Smooth muscle cell (in vitro differentiated cells): ENCODE measurements at regions not wholly inside any gene's neighbourhood (a gene's known extent, or its start where the extent isn't known, plus 50 kb on each side); places are given as distances from the start of the nearest gene placed in this dataset.

Experiments
- DNase-seq: peaks from one replicate; lab custom pipeline; 2025; ENCODE audit not compliant: unreplicated experiment; lab: John Stamatoyannopoulos, UW
- H2AFZ ChIP-seq: fragments of 200-600 bp; sonication (generic); 2 replicates; pipeline ENCODE4 v1.6.0; 2016; ENCODE audit warnings: antibody characterized with exemption, low read depth, mild to moderate bottlenecking
- H3F3A ChIP-seq: fragments of 200-600 bp; sonication (generic); 2 replicates; pipeline ENCODE4 v1.6.0; 2017; ENCODE audit warnings: antibody characterized with exemption, low read depth
- H3K27ac ChIP-seq: fragments of 200-600 bp; sonication (generic); 2 replicates; pipeline ENCODE4 v1.5.1; 2016; ENCODE audit warnings: low read depth, mild to moderate bottlenecking
- H3K27me3 ChIP-seq: fragments of 200-600 bp; sonication (generic); 2 replicates; pipeline ENCODE4 v1.6.1; 2016; ENCODE audit warnings: low read depth, mild to moderate bottlenecking
- H3K36me3 ChIP-seq: fragments of 200-600 bp; sonication (generic); 2 replicates; pipeline ENCODE4 v1.5.1; 2016; ENCODE audit warnings: low read depth
- H3K4me1 ChIP-seq: fragments of 200-600 bp; sonication (generic); 2 replicates; pipeline ENCODE4 v1.5.1; 2016; ENCODE audit warnings: low read depth
- H3K4me2 ChIP-seq: fragments of 200-600 bp; sonication (generic); 2 replicates; pipeline ENCODE4 v1.6.0; 2016; ENCODE audit warnings: mild to moderate bottlenecking
- H3K4me3 ChIP-seq: fragments of 200-600 bp; sonication (generic); 2 replicates; pipeline ENCODE4 v1.5.1; 2016; ENCODE audit warnings: mild to moderate bottlenecking
- H3K79me2 ChIP-seq: fragments of 200-600 bp; sonication (generic); 2 replicates; pipeline ENCODE4 v1.6.0; 2016; ENCODE audit warnings: low read depth, mild to moderate bottlenecking
- H3K9ac ChIP-seq: fragments of 200-600 bp; sonication (generic); 2 replicates; pipeline ENCODE4 v1.6.0; 2016; ENCODE audit warnings: low read depth
- H3K9me3 ChIP-seq: fragments of 200-600 bp; sonication (generic); replicated peaks from 2 replicates; pipeline ENCODE4 v1.5.1; 2016; ENCODE audit warnings: low read depth
- H4K20me1 ChIP-seq: fragments of 200-600 bp; sonication (generic); 2 replicates; pipeline ENCODE4 v1.6.0; 2016; ENCODE audit warnings: low read depth
- WGBS: methylation state at CpG from one replicate; pipeline ENCODE4 v1.1.7; 2016; ENCODE audit warnings: low lambda C conversion rate; 5-methylcytosine and 5-hydroxymethylcytosine counted together
- TF ChIP-seq, protein P1 (sequence below): fragments of 200-600 bp; sonication (generic); IDR thresholded peaks from 2 replicates; pipeline ENCODE4 v1.5.1; 2017; ENCODE audit warnings: borderline replicate concordance, mild to moderate bottlenecking, antibody characterized with exemption; ENCODE audit not compliant: insufficient read depth, poor library complexity, severe bottlenecking

DNA sequence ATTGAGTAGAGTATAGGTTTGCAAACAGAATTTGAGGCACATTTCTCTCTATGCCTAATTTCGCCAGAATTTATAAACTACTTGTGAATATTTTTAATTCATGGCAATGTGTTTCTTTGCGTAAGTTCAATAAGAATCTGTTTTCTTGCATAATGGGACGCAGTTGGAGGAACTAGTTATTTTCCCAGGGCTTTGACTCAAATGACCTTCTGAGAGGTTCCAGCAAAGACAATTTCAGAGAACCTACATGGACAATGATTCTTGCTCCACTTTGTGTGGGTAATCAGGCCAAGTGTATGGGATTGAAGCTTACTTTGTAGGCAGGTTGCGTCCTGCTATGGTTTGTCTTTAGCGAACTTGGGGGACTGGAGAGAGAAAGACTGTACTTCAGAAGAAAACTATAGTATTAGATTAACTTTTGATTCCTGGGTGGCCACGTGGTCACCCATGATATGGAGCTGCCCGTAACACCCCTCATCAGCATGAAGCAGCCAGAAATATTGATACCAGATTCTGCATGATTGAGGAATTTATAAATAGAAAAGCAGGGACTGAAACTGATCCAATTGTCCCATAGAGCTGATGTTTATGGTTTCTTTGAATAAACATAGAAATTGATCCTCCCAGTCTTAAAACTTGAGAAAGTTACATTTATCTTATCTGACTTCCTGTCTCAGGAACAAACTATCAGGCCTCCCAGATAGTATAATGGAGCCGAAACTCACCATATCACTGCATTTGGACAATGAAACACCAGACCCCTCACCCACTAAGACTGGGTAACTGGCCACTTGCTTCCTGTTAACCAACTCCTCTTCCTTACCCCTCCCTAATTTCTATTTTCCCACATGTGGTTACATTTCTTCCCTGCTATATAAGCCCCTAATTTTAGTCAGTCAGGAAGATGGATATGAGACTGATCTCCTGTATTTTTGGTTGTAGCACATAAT lies 815.3 kb upstream of the HS6ST1 start:
- H3K4me2 ChIP-seq = no peak overlapping the region
- TF ChIP-seq, protein P1, sequence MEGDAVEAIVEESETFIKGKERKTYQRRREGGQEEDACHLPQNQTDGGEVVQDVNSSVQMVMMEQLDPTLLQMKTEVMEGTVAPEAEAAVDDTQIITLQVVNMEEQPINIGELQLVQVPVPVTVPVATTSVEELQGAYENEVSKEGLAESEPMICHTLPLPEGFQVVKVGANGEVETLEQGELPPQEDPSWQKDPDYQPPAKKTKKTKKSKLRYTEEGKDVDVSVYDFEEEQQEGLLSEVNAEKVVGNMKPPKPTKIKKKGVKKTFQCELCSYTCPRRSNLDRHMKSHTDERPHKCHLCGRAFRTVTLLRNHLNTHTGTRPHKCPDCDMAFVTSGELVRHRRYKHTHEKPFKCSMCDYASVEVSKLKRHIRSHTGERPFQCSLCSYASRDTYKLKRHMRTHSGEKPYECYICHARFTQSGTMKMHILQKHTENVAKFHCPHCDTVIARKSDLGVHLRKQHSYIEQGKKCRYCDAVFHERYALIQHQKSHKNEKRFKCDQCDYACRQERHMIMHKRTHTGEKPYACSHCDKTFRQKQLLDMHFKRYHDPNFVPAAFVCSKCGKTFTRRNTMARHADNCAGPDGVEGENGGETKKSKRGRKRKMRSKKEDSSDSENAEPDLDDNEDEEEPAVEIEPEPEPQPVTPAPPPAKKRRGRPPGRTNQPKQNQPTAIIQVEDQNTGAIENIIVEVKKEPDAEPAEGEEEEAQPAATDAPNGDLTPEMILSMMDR = no peak
- H3K9ac ChIP-seq = no peak overlapping the region
- H3K79me2 ChIP-seq = no peaks in the 10 kb centered on the region
- no peak overlapping the region for H2AFZ ChIP-seq
- DNase-seq = no peak
- 73% methylated on average over 8 of the region's 8 CpGs for WGBS
- H3K36me3 ChIP-seq = no peaks in the 10 kb centered on the region
- H3K9me3 ChIP-seq = no peaks in the 10 kb centered on the region
- no peak overlapping the region for H3K4me3 ChIP-seq
- H3F3A ChIP-seq = no peaks in the 10 kb centered on the region
- no peak overlapping the region for H3K27ac ChIP-seq
- H3K27me3 ChIP-seq = no peaks in the 10 kb centered on the region
- H3K4me1 ChIP-seq = no peaks in the 10 kb centered on the region
- H4K20me1 ChIP-seq = no peaks in the 10 kb centered on the region

DNA sequence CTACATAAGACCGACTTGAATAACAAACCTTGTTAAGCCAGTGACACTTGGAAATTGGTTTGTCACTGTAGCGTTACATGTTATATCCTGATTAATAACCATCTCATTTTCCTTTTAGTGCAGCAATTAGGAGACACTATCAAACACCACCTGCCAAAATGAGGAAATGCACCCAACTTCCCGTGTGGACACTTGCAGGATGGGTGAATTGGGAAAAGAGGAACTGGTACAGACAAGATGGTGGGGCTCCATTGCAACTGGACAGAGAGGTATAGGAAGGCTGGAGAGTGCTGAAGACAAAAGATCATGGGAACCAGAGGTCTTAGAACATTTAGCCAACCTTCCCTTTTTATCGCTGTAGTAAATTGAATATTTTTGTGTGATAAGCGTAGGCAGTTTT lies 816.3 kb upstream of the HS6ST1 start:
- H3K9me3 ChIP-seq = no peaks in the 10 kb centered on the region
- 97% methylated on average over 5 of the region's 5 CpGs for WGBS

DNA sequence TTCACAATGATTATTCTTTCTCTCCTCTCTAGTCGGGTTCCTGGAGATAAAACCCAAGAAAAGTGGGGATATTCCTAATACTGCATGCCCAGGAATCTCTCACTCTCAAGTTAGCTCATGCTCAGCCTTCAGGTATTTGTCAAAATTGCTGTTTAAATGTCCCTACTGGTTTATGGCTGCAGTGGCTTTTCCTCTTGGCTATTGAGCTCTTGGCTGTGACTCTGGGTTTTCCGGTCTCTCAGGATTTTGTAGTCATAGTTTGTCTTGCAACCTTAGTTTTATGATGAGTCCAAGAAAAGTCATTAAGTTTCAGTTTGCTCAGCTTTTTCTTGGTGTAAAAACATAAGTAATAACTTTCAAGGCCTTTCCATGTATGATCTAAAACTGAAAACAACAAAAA lies 820.7 kb upstream of the HS6ST1 start:
- Histone ChIP-seq H3K4me2 (no peak overlapping the region), H3K36me3 (no peaks in the 10 kb centered on the region), H2AFZ (no peak overlapping the region), H4K20me1 (no peaks in the 10 kb centered on the region), H3K9ac (no peak overlapping the region), H3K79me2 (no peaks in the 10 kb centered on the region), H3K9me3 (no peaks in the 10 kb centered on the region), H3K4me1 (no peaks in the 10 kb centered on the region), H3K27me3 (no peaks in the 10 kb centered on the region), H3F3A (no peaks in the 10 kb centered on the region), H3K4me3 (no peak overlapping the region), H3K27ac (no peak overlapping the region)
- TF ChIP-seq, protein P1 = no peak
- DNase-seq = no peak
- WGBS = 70% methylated on average over 2 of the region's 2 CpGs

More for the DNA sequence above, 816.3 kb upstream of the HS6ST1 start:
- H2AFZ ChIP-seq = no peak overlapping the region
- TF ChIP-seq, protein P1 = no peak
- H3K4me1 ChIP-seq = no peaks in the 10 kb centered on the region
- no peak overlapping the region for H3K4me3 ChIP-seq
- no peak overlapping the region for H3K27ac ChIP-seq
- H3K9ac ChIP-seq = no peak overlapping the region
- no peak overlapping the region for H3K4me2 ChIP-seq
- H4K20me1 ChIP-seq = no peaks in the 10 kb centered on the region
- no peaks in the 10 kb centered on the region for H3F3A ChIP-seq
- DNase-seq = no peak
- H3K79me2 ChIP-seq = no peaks in the 10 kb centered on the region
- H3K27me3 ChIP-seq = no peaks in the 10 kb centered on the region
- no peaks in the 10 kb centered on the region for H3K36me3 ChIP-seq
